ENCODE measurements at regions not wholly inside any gene's neighbourhood (a gene's known extent, or its start where the extent isn't known, plus 50 kb on each side); places are given as distances from the start of the nearest gene placed in this dataset.

DNA sequence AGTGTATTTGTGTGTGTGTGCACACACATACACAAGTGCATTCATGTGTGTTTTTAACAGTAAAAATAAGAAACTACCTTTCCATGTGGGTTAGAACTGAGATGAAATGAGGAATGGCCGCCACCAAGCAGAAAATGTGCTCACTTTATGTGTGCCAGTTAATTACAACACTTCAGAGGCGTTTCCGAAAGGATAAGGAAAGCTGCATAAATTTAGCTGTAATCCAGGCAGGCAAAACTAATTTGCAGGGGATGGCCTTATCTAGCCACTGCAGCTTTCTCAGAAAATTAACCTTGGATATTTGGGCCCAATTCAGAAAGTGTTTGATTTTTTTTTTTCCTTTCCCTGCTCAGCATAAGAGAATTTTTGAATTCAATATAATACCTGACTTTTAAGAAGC, 328.8 kb upstream of the PHF14 start:
- Histone ChIP-seq H3K4me3 (replicated peaks in 1 of 3; ENCODE audit: low read depth in 2 of 3, low read length in 3 of 3) (no peak overlapping the region), H3K36me3 (replicated peaks in 1 of 2; ENCODE audit: control insufficient read depth in 1 of 2, insufficient read depth in 2 of 2, low read length in 2 of 2) (no peaks in the 10 kb centered on the region), H3K9ac (ENCODE audit: insufficient read depth, low read length, poor library complexity, severe bottlenecking) (no peak overlapping the region), H3K79me2 (ENCODE audit: insufficient read depth, low read length) (no peaks in the 10 kb centered on the region), H4K20me1 (ENCODE audit: insufficient read depth, low read length) (no peaks in the 10 kb centered on the region), H3K27me3 (ENCODE audit: control insufficient read depth in 2 of 2, insufficient read depth in 2 of 2, low read length in 2 of 2) (no peaks in the 10 kb centered on the region), H3K4me1 (ENCODE audit: control insufficient read depth in 1 of 2, insufficient read depth in 2 of 2, low read length in 2 of 2) (peaks cover 6 to 12% of the 10 kb centered on the region in 2 donors), H3K27ac (ENCODE audit: low read depth in 1 of 2, low read length in 2 of 2) (no peak overlapping the region), H2AFZ (ENCODE audit: insufficient read depth, low read depth, low read length, poor library complexity, severe bottlenecking) (no peak overlapping the region), H3K4me2 (replicated peaks; ENCODE audit: extremely low read depth, low read length, poor library complexity, severe bottlenecking) (no peak overlapping the region), H3K9me3 (replicated peaks in 1 of 2; ENCODE audit: control insufficient read depth in 1 of 2, insufficient read depth in 1 of 2, low read length in 2 of 2) (peaks cover 0 to 6% of the 10 kb centered on the region in 2 donors)
- Mint-ChIP-seq H3K4me3 (no peak overlapping the region), H3K4me1 (peaks cover 14% of the 10 kb centered on the region), H3K27me3 (ENCODE audit: low read depth in 3 of 3) (peaks cover 0 to 2% (median 0%) of the 10 kb centered on the region in 3 donors), H3K36me3 (peaks cover 0 to 2% of the 10 kb centered on the region in 2 donors), H3K27ac (no peak overlapping the region), H3K9me3 (peaks cover 1 to 12% (median 5%) of the 10 kb centered on the region in 7 donors)
- TF ChIP-seq, protein P1, sequence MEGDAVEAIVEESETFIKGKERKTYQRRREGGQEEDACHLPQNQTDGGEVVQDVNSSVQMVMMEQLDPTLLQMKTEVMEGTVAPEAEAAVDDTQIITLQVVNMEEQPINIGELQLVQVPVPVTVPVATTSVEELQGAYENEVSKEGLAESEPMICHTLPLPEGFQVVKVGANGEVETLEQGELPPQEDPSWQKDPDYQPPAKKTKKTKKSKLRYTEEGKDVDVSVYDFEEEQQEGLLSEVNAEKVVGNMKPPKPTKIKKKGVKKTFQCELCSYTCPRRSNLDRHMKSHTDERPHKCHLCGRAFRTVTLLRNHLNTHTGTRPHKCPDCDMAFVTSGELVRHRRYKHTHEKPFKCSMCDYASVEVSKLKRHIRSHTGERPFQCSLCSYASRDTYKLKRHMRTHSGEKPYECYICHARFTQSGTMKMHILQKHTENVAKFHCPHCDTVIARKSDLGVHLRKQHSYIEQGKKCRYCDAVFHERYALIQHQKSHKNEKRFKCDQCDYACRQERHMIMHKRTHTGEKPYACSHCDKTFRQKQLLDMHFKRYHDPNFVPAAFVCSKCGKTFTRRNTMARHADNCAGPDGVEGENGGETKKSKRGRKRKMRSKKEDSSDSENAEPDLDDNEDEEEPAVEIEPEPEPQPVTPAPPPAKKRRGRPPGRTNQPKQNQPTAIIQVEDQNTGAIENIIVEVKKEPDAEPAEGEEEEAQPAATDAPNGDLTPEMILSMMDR (IDR thresholded peaks at IDR 0.05): no peak
- DNase-seq: no peak
- 100% methylated on average over 2 of the region's 3 CpGs for WGBS (ENCODE audit: insufficient coverage)
- intact Hi-C loops (cut with micrococcal nuclease): no loop called here

DNA sequence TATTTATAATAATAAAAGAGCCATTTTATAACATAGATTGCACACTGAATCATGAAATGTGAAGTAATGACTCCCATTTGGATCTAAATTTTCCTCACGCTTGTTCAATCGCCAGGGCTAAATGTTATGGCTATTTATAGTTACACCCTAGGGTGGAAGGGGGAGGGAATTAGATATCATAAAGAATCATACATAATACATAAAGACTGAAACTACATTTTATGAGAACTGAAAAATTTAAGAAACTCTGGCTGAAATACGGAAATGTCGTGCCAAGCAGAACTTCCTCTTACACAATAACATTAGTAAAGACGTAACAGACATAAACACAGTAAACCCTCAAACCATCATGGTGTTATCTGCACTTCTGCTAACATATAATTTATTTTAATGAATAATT, 327.5 kb upstream of the PHF14 start:
- no CpG with 5 or more reads among the region's 5 CpGs for WGBS (ENCODE audit: insufficient coverage)
- Histone ChIP-seq H3K4me1 (ENCODE audit: control insufficient read depth in 1 of 2, insufficient read depth in 2 of 2, low read length in 2 of 2) (peaks cover 6 to 12% of the 10 kb centered on the region in 2 donors), H3K9ac (ENCODE audit: insufficient read depth, low read length, poor library complexity, severe bottlenecking) (peak overlapping the region; percentile 1), H3K27ac (ENCODE audit: low read depth in 1 of 2, low read length in 2 of 2) (peak overlapping the region in 1 of 2 donors; percentile 76), H4K20me1 (ENCODE audit: insufficient read depth, low read length) (no peaks in the 10 kb centered on the region), H2AFZ (ENCODE audit: insufficient read depth, low read depth, low read length, poor library complexity, severe bottlenecking) (peak overlapping the region; percentile 34), H3K36me3 (replicated peaks in 1 of 2; ENCODE audit: control insufficient read depth in 1 of 2, insufficient read depth in 2 of 2, low read length in 2 of 2) (no peaks in the 10 kb centered on the region), H3K4me2 (replicated peaks; ENCODE audit: extremely low read depth, low read length, poor library complexity, severe bottlenecking) (peak overlapping the region; percentile 3), H3K79me2 (ENCODE audit: insufficient read depth, low read length) (no peaks in the 10 kb centered on the region), H3K4me3 (replicated peaks in 1 of 3; ENCODE audit: low read depth in 2 of 3, low read length in 3 of 3) (peak overlapping the region in 2 of 3 experiments; percentile 4 to 7), H3K9me3 (replicated peaks in 1 of 2; ENCODE audit: control insufficient read depth in 1 of 2, insufficient read depth in 1 of 2, low read length in 2 of 2) (peaks cover 0 to 6% of the 10 kb centered on the region in 2 donors), H3K27me3 (ENCODE audit: control insufficient read depth in 2 of 2, insufficient read depth in 2 of 2, low read length in 2 of 2) (no peaks in the 10 kb centered on the region)
- peak overlapping the region in 1 of 2 donors; percentile 76 for H3K4me3 Mint-ChIP-seq
- peaks cover 0 to 2% (median 0%) of the 10 kb centered on the region in 3 donors for H3K27me3 Mint-ChIP-seq (ENCODE audit: low read depth in 3 of 3)
- peaks cover 4 to 14% (median 7%) of the 10 kb centered on the region in 7 donors for H3K9me3 Mint-ChIP-seq
- H3K4me1 Mint-ChIP-seq: peaks cover 14% of the 10 kb centered on the region
- H3K36me3 Mint-ChIP-seq: peaks cover 0 to 2% of the 10 kb centered on the region in 2 donors
- TF ChIP-seq, protein P1 (IDR thresholded peaks at IDR 0.05): no peak
- intact Hi-C loops (cut with micrococcal nuclease): no loop called here
- peak overlapping the region; percentile 70 to 93 (median 86) for H3K27ac Mint-ChIP-seq
- peak; percentile 61 to 81 (median 77) for DNase-seq
